SK-N-SH treated with all-trans-retinoic acid at 6 μM for 48 hours (cell line): ENCODE measurements at regions not wholly inside any gene's neighbourhood (a gene's known extent, or its start where the extent isn't known, plus 50 kb on each side); places are given as distances from the start of the nearest gene placed in this dataset.

Experiments used
- ARNTL ChIP-seq: fragments of 450-650 bp; formaldehyde crosslinking; IDR thresholded peaks from 2 replicates; pipeline ENCODE4 v1.5.0; 2020; ENCODE audit warnings: low read depth, mild to moderate bottlenecking, moderate library complexity, borderline replicate concordance
- BACH2 ChIP-seq: fragments of 250-450 bp; sonication (Bioruptor Pico); IDR thresholded peaks from 2 replicates; pipeline ENCODE4 v1.9.0; 2021; ENCODE audit warnings: mild to moderate bottlenecking, borderline replicate concordance
- ESRRG ChIP-seq: fragments of 250-450 bp; sonication (Bioruptor Pico); IDR thresholded peaks from 2 replicates; pipeline ENCODE4 v1.6.1; 2021; ENCODE audit warnings: mild to moderate bottlenecking
- ISL1 ChIP-seq: fragments of 250-450 bp; sonication (Bioruptor Pico); IDR thresholded peaks from 2 replicates; pipeline ENCODE4 v2.1.2; 2022; ENCODE audit warnings: mild to moderate bottlenecking, moderate library complexity
- RARB ChIP-seq: fragments of 250-450 bp; sonication (Bioruptor Pico); IDR thresholded peaks from 2 replicates; pipeline ENCODE4 v1.8.0; 2021; ENCODE audit warnings: mild to moderate bottlenecking, moderate library complexity
- SNAI2 ChIP-seq: fragments of 250-450 bp; sonication (Bioruptor Pico); IDR thresholded peaks from 2 replicates; pipeline ENCODE4 v1.5.0; 2020; ENCODE audit warnings: mild to moderate bottlenecking, moderate library complexity
- TOX ChIP-seq: fragments of 250-450 bp; sonication (Bioruptor Pico); IDR thresholded peaks from 2 replicates; pipeline ENCODE4 v1.8.0; 2021; ENCODE audit warnings: mild to moderate bottlenecking, moderate library complexity, borderline replicate concordance
- ZFP3 ChIP-seq: fragments of 250-450 bp; sonication (Bioruptor Pico); IDR thresholded peaks from 2 replicates; pipeline ENCODE4 v1.5.0; 2020; ENCODE audit warnings: mild to moderate bottlenecking, moderate library complexity
- ZFP30 ChIP-seq: fragments of 450-650 bp; formaldehyde crosslinking; IDR thresholded peaks from 2 replicates; pipeline ENCODE4 v1.5.0; 2022; ENCODE audit warnings: mild to moderate bottlenecking, moderate library complexity
- ZNF70 ChIP-seq: fragments of 450-650 bp; formaldehyde crosslinking; IDR thresholded peaks from 2 replicates; pipeline ENCODE4 v1.5.0; 2020; ENCODE audit warnings: mild to moderate bottlenecking, moderate library complexity
- TF ChIP-seq, protein P1 (sequence below): fragments of 250-450 bp; sonication (Bioruptor Pico); IDR thresholded peaks from 2 replicates; pipeline ENCODE4 v1.8.0; 2020; ENCODE audit warnings: mild to moderate bottlenecking, moderate library complexity, borderline replicate concordance
- TF ChIP-seq, protein P2 (sequence below): fragments of 250-450 bp; sonication (Bioruptor Pico); IDR thresholded peaks from 2 replicates; pipeline ENCODE4 v1.5.1; 2021; ENCODE audit warnings: mild to moderate bottlenecking, moderate library complexity
- TF ChIP-seq, protein P3 (sequence below): fragments of 250-450 bp; sonication (Bioruptor Pico); IDR thresholded peaks from 2 replicates; pipeline ENCODE4 v1.5.1; 2020; ENCODE audit warnings: low read depth, mild to moderate bottlenecking, moderate library complexity
- TF ChIP-seq, protein P4 (sequence below): fragments of 250-450 bp; sonication (Bioruptor Pico); IDR thresholded peaks from 2 replicates; pipeline ENCODE4 v1.5.0; 2020; ENCODE audit warnings: mild to moderate bottlenecking, moderate library complexity

DNA sequence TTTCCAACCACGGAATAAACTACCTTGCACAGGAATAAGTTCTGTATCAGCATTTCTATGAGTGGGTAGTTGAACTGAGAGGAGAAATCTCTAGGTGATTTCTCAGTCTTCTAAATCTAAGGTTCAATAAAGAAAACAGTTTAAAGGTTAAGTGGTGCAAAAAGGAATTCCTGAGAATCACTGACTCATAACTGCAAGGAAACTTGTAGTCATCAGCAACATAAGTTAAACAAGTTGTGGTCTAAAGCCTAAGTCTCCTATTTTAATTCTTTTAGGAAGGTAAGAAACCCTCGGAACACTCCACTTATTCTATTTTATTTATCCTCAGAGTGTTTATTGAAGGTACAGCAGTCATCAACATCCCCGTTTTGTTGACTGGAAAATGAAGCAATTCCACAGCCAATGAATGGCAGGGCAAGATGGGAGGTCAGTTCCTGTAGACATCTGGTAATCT lies 92.4 kb upstream of the PIK3CG start:
- TF ChIP-seq RARB (no peak), ZFP3 (CRISPR knock-in tag) (no peak), ZNF70 (no peak), ARNTL (CRISPR knock-in tag) (no peak), BACH2 (no peak), ISL1 (CRISPR knock-in tag) (no peak), SNAI2 (CRISPR knock-in tag) (no peak), ZFP30 (CRISPR knock-in tag) (no peak), ESRRG (CRISPR knock-in tag) (no peak), TOX (no peak)
- TF ChIP-seq, protein P1, sequence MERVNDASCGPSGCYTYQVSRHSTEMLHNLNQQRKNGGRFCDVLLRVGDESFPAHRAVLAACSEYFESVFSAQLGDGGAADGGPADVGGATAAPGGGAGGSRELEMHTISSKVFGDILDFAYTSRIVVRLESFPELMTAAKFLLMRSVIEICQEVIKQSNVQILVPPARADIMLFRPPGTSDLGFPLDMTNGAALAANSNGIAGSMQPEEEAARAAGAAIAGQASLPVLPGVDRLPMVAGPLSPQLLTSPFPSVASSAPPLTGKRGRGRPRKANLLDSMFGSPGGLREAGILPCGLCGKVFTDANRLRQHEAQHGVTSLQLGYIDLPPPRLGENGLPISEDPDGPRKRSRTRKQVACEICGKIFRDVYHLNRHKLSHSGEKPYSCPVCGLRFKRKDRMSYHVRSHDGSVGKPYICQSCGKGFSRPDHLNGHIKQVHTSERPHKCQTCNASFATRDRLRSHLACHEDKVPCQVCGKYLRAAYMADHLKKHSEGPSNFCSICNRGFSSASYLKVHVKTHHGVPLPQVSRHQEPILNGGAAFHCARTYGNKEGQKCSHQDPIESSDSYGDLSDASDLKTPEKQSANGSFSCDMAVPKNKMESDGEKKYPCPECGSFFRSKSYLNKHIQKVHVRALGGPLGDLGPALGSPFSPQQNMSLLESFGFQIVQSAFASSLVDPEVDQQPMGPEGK (CRISPR knock-in tag) = no peak
- TF ChIP-seq, protein P2, sequence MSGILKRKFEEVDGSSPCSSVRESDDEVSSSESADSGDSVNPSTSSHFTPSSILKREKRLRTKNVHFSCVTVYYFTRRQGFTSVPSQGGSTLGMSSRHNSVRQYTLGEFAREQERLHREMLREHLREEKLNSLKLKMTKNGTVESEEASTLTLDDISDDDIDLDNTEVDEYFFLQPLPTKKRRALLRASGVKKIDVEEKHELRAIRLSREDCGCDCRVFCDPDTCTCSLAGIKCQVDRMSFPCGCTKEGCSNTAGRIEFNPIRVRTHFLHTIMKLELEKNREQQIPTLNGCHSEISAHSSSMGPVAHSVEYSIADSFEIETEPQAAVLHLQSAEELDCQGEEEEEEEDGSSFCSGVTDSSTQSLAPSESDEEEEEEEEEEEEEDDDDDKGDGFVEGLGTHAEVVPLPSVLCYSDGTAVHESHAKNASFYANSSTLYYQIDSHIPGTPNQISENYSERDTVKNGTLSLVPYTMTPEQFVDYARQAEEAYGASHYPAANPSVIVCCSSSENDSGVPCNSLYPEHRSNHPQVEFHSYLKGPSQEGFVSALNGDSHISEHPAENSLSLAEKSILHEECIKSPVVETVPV = no peak
- TF ChIP-seq, protein P3, sequence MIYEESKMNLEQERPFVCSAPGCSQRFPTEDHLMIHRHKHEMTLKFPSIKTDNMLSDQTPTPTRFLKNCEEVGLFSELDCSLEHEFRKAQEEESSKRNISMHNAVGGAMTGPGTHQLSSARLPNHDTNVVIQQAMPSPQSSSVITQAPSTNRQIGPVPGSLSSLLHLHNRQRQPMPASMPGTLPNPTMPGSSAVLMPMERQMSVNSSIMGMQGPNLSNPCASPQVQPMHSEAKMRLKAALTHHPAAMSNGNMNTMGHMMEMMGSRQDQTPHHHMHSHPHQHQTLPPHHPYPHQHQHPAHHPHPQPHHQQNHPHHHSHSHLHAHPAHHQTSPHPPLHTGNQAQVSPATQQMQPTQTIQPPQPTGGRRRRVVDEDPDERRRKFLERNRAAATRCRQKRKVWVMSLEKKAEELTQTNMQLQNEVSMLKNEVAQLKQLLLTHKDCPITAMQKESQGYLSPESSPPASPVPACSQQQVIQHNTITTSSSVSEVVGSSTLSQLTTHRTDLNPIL (CRISPR knock-in tag) = no peak
- TF ChIP-seq, protein P4, sequence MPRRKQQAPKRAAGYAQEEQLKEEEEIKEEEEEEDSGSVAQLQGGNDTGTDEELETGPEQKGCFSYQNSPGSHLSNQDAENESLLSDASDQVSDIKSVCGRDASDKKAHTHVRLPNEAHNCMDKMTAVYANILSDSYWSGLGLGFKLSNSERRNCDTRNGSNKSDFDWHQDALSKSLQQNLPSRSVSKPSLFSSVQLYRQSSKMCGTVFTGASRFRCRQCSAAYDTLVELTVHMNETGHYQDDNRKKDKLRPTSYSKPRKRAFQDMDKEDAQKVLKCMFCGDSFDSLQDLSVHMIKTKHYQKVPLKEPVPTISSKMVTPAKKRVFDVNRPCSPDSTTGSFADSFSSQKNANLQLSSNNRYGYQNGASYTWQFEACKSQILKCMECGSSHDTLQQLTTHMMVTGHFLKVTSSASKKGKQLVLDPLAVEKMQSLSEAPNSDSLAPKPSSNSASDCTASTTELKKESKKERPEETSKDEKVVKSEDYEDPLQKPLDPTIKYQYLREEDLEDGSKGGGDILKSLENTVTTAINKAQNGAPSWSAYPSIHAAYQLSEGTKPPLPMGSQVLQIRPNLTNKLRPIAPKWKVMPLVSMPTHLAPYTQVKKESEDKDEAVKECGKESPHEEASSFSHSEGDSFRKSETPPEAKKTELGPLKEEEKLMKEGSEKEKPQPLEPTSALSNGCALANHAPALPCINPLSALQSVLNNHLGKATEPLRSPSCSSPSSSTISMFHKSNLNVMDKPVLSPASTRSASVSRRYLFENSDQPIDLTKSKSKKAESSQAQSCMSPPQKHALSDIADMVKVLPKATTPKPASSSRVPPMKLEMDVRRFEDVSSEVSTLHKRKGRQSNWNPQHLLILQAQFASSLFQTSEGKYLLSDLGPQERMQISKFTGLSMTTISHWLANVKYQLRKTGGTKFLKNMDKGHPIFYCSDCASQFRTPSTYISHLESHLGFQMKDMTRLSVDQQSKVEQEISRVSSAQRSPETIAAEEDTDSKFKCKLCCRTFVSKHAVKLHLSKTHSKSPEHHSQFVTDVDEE (CRISPR knock-in tag) = no peak
